ENCODE measurements at regions not wholly inside any gene's neighbourhood (a gene's known extent, or its start where the extent isn't known, plus 50 kb on each side); places are given as distances from the start of the nearest gene placed in this dataset.

GRCh38 chr3:7817239-7817638 lies 684.4 kb upstream of the LMCD1 start:
- Histone ChIP-seq H3K27ac (ENCODE audit: insufficient read depth, low read length) (no peak overlapping the region), H3K79me1 (ENCODE audit: low read depth in 1 of 2, low read length in 2 of 2) (no peaks in the 10 kb centered on the region), H4K5ac (ENCODE audit: low read depth, low read length) (no peak overlapping the region), H2AK5ac (ENCODE audit: low read depth, low read length) (no peak overlapping the region), H3K9ac (ENCODE audit: low read depth, low read length) (no peak overlapping the region), H2BK15ac (ENCODE audit: low read depth, low read length) (no peak overlapping the region), H3K23ac (ENCODE audit: low read depth, low read length) (no peak overlapping the region), H3K36me3 (ENCODE audit: control insufficient read depth, insufficient read depth, low read length) (no peaks in the 10 kb centered on the region), H2BK120ac (ENCODE audit: low read depth, low read length) (no peak overlapping the region), H3K4me1 (ENCODE audit: control insufficient read depth, insufficient read depth, low read length) (no peaks in the 10 kb centered on the region), H3K4ac (ENCODE audit: low read depth, low read length) (no peak overlapping the region), H4K91ac (ENCODE audit: insufficient read depth, low read depth, low read length) (no peak overlapping the region), H3K4me3 (ENCODE audit: insufficient read depth, low read depth, low read length) (no peak overlapping the region), H3K9me3 (ENCODE audit: control insufficient read depth, insufficient read depth, low read length) (peaks cover 6% of the 10 kb centered on the region), H2AK9ac (replicated peaks; ENCODE audit: low read depth, low read length, poor library complexity) (no peak overlapping the region), H4K20me1 (ENCODE audit: insufficient read depth, low read length) (no peaks in the 10 kb centered on the region), H3K14ac (replicated peaks; ENCODE audit: low read depth, low read length) (no peak overlapping the region), H2BK5ac (ENCODE audit: low read depth, low read length, poor library complexity, severe bottlenecking) (no peak overlapping the region), H3K27me3 (ENCODE audit: control insufficient read depth, insufficient read depth, low read length) (no peaks in the 10 kb centered on the region), H4K8ac (ENCODE audit: low read depth in 2 of 2, low read length in 2 of 2) (no peak overlapping the region), H2AFZ (replicated peaks; ENCODE audit: low read length, poor library complexity) (no peak overlapping the region), H3K18ac (ENCODE audit: low read depth, low read length) (no peak overlapping the region), H3K4me2 (ENCODE audit: low read depth, low read length) (no peak overlapping the region), H3K9me1 (ENCODE audit: insufficient read depth, low read length) (no peaks in the 10 kb centered on the region), H2BK20ac (ENCODE audit: low read depth, low read length) (no peak overlapping the region), H3K56ac (ENCODE audit: extremely low read depth, insufficient read depth, low read length) (no peak overlapping the region)
- BruUV-seq (replicated peaks) = no TSS peak
- in situ Hi-C loops (cut with MboI; ENCODE audit: low sequenced_read_pairs) = no loop called here
- WGBS, 2 experiments (ENCODE audit: extremely low coverage in 2 of 2, insufficient read length in 1 of 2) = 69% methylated on average over 2 of the region's 3 CpGs; no CpG with 5 or more reads in 1 of the 2 experiments
- DNase-seq (no peak), ATAC-seq (ENCODE audit: low read depth) (no peak)
- dilution Hi-C loops (cut with HindIII; ENCODE audit: low sequenced_read_pairs, unreplicated experiment) = no loop called here
- intact Hi-C loops (cut with micrococcal nuclease) = no loop called here
- ChIA-PET CTCF (no interaction called here), POLR2A (ENCODE audit: unreplicated experiment) (no interaction called here)
- TF ChIP-seq BHLHE40 (IDR thresholded peaks at IDR 0.05; ENCODE audit: low read depth, low read length) (no peak), RCOR1 (IDR thresholded peaks at IDR 0.05; ENCODE audit: insufficient replicate concordance, low read length) (no peak), MXI1 (IDR thresholded peaks at IDR 0.05; ENCODE audit: borderline replicate concordance, low read depth, low read length) (no peak), MAFK (IDR thresholded peaks at IDR 0.05; ENCODE audit: low read depth, low read length) (no peak; the same call in 1 of the 2 replicates), MAZ (IDR thresholded peaks at IDR 0.05; ENCODE audit: borderline replicate concordance, low read depth, low read length) (no peak), POLR2A (IDR thresholded peaks at IDR 0.05; ENCODE audit: low read depth, low read length) (no peak), RFX5 (IDR thresholded peaks at IDR 0.05; ENCODE audit: low read depth, low read length) (no peak), FOS (IDR thresholded peaks at IDR 0.05; ENCODE audit: low read depth, low read length) (no peak), RAD21 (IDR thresholded peaks at IDR 0.05; ENCODE audit: low read length) (no peak), NFE2L2 (IDR thresholded peaks at IDR 0.05; ENCODE audit: low read depth, low read length) (no peak), SMC3 (IDR thresholded peaks at IDR 0.05; ENCODE audit: low read depth, low read length) (no peak), CHD1 (IDR thresholded peaks at IDR 0.05; ENCODE audit: low read depth, low read length) (no peak), CEBPB (IDR thresholded peaks at IDR 0.05; ENCODE audit: low read depth, low read length) (no peak)
- TF ChIP-seq, protein P1, sequence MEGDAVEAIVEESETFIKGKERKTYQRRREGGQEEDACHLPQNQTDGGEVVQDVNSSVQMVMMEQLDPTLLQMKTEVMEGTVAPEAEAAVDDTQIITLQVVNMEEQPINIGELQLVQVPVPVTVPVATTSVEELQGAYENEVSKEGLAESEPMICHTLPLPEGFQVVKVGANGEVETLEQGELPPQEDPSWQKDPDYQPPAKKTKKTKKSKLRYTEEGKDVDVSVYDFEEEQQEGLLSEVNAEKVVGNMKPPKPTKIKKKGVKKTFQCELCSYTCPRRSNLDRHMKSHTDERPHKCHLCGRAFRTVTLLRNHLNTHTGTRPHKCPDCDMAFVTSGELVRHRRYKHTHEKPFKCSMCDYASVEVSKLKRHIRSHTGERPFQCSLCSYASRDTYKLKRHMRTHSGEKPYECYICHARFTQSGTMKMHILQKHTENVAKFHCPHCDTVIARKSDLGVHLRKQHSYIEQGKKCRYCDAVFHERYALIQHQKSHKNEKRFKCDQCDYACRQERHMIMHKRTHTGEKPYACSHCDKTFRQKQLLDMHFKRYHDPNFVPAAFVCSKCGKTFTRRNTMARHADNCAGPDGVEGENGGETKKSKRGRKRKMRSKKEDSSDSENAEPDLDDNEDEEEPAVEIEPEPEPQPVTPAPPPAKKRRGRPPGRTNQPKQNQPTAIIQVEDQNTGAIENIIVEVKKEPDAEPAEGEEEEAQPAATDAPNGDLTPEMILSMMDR (conservative IDR thresholded peaks at IDR 0.05; ENCODE audit: low read depth, low read length) = no peak
- TF ChIP-seq, protein P2, sequence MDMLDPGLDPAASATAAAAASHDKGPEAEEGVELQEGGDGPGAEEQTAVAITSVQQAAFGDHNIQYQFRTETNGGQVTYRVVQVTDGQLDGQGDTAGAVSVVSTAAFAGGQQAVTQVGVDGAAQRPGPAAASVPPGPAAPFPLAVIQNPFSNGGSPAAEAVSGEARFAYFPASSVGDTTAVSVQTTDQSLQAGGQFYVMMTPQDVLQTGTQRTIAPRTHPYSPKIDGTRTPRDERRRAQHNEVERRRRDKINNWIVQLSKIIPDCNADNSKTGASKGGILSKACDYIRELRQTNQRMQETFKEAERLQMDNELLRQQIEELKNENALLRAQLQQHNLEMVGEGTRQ (IDR thresholded peaks at IDR 0.05; ENCODE audit: low read depth, low read length) = no peak
- TF ChIP-seq, protein P3, sequence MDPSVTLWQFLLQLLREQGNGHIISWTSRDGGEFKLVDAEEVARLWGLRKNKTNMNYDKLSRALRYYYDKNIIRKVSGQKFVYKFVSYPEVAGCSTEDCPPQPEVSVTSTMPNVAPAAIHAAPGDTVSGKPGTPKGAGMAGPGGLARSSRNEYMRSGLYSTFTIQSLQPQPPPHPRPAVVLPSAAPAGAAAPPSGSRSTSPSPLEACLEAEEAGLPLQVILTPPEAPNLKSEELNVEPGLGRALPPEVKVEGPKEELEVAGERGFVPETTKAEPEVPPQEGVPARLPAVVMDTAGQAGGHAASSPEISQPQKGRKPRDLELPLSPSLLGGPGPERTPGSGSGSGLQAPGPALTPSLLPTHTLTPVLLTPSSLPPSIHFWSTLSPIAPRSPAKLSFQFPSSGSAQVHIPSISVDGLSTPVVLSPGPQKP (IDR thresholded peaks at IDR 0.05; ENCODE audit: borderline replicate concordance, low read depth, low read length) = no peak

Data from IMR-90 (cell line).